Endothelial cell of hepatic sinusoid (primary cell): ENCODE measurements at regions not wholly inside any gene's neighbourhood (a gene's known extent, or its start where the extent isn't known, plus 50 kb on each side); places are given as distances from the start of the nearest gene placed in this dataset.

ENCODE experiments used
- in situ Hi-C: cut with HindIII; loops from 2 replicates; pipeline ENCODE4 v1.10.0; 2017; ENCODE audit warnings: low sequenced_read_pairs

- in situ Hi-C loops = no loop called here
Observed at GRCh38 chr16:49128740-49129139, 152.9 kb downstream of the CBLN1 start.

GRCh38 chr16:49127103-49127502 is 154.5 kb downstream of the CBLN1 start:
- in situ Hi-C loops = no loop called here

DNA sequence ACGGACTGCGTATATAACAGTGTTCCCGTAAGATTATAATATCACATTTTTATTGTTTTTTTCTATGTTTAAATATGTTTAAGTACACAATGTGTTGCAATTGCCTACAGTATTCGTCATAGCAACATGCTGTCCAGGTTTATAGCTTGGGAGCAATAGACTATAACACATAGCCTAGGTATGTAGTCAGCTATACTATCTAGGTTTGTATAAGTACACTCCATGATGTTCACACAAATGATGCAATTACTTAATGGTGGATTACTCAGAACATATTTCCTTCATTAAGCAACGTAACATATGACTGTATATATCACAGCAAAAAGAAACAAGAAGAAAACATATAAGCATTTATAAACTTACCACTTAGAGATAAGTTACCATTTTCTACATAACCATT is 160.0 kb downstream of the CBLN1 start:
- in situ Hi-C loops = no loop called here

DNA sequence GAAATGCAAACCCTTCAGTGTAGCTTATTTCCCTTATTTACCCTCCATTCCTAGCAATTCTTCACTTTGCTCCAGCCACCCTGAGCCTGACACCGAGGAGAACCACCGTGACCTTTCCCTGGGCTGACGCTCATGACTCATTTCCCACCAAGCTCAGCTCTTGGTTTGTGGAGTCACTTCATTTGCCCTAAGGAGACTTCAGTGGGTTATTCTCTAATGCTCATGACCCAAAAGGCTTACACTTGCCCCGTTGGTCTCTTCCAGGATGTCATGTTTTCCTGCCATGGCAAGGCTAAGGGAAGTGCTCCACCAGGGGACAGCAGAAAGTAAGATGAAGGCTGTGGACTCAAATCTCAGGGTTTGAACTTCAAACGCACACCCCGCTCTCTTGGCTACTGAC is 161.0 kb downstream of the CBLN1 start:
- in situ Hi-C loops = no loop called here

DNA sequence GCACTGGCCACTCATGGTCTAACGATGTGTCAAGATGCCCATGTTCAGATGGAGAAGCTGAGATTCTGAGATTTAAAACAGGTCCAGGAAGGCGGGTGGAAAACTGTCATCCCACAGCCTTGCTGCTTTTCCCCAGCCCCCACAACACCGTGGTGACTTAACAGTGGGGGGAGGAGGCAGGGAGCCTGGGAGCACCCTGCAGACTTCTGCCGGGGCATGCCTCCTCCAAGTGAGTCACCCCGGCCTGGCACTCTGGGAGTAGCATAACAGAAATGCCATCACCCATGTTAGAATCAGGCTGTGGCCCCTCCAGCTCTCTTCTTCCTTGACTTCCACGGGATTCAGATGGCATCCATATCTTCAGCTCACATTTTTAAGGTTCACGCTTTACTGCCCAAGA is 164.8 kb downstream of the CBLN1 start:
- in situ Hi-C loops = no loop called here

- in situ Hi-C loops = no loop called here
Observed at GRCh38 chr16:49115956-49116355, 165.7 kb downstream of the CBLN1 start.

DNA sequence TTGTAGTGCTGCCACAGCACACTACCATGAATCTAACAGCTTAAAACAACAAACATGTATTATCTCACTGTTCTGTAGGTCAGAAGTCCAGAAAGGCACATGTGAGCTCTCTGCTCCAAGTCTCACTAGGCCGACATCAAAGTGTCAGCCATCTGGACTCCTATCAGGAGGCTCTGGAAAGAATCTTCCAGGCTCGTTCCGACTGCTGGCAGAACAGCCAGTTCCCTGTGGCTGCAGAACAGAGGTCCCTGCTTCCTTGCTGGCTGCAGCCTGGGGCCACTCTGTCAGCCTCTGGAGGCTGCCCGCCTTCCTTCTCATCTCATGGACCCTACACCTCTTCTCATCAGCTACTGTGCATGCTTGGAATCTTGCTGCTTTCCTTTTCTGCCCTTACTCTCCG is 168.9 kb downstream of the CBLN1 start:
- in situ Hi-C loops = no loop called here

DNA sequence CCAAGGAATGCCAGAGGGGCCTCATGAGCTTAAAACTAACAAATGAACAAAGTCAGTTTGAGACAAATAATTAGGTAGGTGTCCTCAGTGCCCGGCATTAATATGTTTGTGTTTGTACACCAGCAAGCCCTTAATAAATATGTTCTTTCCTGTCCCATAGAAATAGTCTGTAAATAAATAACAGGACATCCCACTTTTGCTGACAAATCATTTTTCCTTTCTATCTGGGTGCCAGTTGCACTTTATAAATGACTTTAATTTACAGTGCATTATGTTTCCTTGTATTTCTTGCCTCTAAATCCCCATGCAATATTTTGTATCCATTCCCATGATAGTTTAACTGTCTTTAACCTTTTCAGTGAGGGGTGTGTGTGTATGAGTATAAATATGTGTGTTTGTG is 170.3 kb downstream of the CBLN1 start:
- in situ Hi-C loops = no loop called here

GRCh38 chr16:49108611-49109010 is 173.0 kb downstream of the CBLN1 start:
- in situ Hi-C loops = no loop called here

GRCh38 chr16:49103298-49103697 is 178.3 kb downstream of the CBLN1 start:
- in situ Hi-C loops = no loop called here

GRCh38 chr16:49101997-49102396 is 179.6 kb downstream of the CBLN1 start:
- in situ Hi-C loops = no loop called here

DNA sequence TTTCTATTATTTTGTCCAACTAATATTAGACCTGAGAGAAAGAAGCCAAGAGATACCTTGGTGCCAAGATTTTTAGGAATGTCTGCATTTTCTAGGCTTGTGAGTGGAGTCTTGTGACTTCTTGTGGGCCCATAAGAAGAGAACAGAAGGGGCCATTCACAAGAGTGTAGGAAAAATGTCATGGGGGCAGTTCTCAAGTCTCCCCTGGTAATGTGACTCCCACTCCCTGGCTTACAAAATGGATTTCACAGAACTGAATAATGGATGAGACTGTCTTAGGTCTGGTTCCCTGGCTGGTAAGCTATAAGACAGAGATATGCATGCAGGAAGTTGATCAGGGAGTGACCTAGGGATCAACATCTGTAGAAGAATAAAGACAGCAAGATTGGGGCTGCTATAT is 181.3 kb downstream of the CBLN1 start:
- in situ Hi-C loops = no loop called here

- in situ Hi-C loops = no loop called here
Observed at GRCh38 chr16:49097964-49098363, 183.7 kb downstream of the CBLN1 start.

GRCh38 chr16:49096176-49096945 is 185.3 kb downstream of the CBLN1 start:
- in situ Hi-C loops = no loop called here

- in situ Hi-C loops = no loop called here
Observed at GRCh38 chr16:49095539-49095938, 186.1 kb downstream of the CBLN1 start.

- in situ Hi-C loops = no loop called here
Observed at GRCh38 chr16:49094471-49094870, 187.2 kb downstream of the CBLN1 start.

- in situ Hi-C loops = no loop called here
Observed at GRCh38 chr16:49093939-49094338, 187.7 kb downstream of the CBLN1 start.

DNA sequence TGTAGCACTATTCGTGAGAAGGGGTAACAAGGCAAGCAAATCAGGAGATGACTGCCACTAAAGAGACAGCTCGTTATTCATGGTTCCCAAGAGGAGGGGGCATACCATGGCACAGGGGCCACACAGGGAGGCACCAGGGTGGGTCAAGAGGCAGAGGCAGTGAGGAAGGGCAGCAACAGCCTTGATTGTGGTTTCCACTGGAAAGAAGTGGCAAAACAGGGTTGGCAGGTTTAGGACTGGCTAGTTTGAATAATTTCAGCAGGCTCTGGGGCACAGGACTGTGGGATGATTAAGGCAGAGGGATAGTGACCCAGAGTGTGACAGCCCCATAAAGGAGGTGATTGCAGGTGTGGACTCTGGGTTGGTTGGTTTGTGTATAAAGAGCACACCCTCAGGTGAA is 188.9 kb downstream of the CBLN1 start:
- in situ Hi-C loops = no loop called here

GRCh38 chr16:49089533-49089932 is 192.1 kb downstream of the CBLN1 start:
- in situ Hi-C loops = no loop called here

DNA sequence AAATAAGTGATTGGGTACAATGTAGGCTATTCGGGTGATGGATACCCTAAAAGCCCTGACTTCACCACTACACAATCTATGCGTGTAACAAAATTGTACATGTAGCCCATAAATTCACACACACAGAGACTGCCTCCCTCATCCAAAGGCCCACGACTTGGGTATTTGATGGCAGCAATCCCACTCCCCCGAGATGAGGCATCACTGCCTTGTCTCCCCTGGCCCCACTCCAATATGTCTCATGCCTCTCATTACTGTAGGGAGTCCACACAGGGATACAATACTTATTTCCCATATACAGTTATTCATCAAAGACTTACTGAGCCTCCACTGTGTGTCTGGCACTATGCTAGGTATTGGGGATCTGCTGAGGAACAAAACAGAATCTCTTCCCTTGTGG is 192.6 kb downstream of the CBLN1 start:
- in situ Hi-C loops = no loop called here

DNA sequence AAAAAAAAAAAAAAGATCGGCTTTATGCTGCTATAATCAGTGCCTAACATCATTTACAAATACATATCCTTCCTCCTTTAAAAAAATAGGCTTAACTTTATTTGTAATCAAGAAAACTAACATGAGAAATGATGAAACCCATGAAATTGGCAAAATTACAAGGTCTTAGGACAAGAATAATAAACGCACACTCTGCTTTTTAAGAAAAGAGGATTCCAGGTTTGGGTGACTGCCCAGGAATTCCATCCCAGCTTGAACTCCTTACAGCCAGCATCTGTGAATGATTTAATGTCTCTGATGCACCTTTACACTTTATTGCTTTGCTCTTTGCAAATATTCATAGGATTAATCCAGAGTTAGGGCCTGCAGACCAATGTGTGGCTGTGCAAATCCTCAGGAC is 196.0 kb downstream of the CBLN1 start:
- in situ Hi-C loops = no loop called here

- in situ Hi-C loops = no loop called here
Observed at GRCh38 chr16:49084628-49085390, 196.8 kb downstream of the CBLN1 start.
